AG04450 (cell line): ENCODE measurements at regions not wholly inside any gene's neighbourhood (a gene's known extent, or its start where the extent isn't known, plus 50 kb on each side); places are given as distances from the start of the nearest gene placed in this dataset.

ENCODE experiments used
- CTCF ChIA-PET: fragments of 300-600, 350-600 bp; formaldehyde crosslinking; extraction: SDS; loops from one replicate; lab custom pipeline; 2022; ENCODE audit warnings: antibody characterized with exemption, inconsistent platforms; lab: Charles Lee
- POLR2A ChIA-PET: fragments of 350-600 bp; formaldehyde crosslinking; extraction: SDS; loops from one replicate; lab custom pipeline; 2021; ENCODE audit warnings: antibody characterized with exemption, inconsistent platforms; lab: Yijun Ruan, JAX
- DNase-seq: peaks from one replicate; pipeline ENCODE4 v3.0.0-alpha.2; 2011; ENCODE audit warnings: low read depth, low spot score
- H3K27ac ChIP-seq: one replicate; pipeline ENCODE4 v1.5.1; 2012; ENCODE audit warnings: low read depth, low read length, control low read depth
- H3K27me3 ChIP-seq: one replicate; pipeline ENCODE4 v1.6.0; 2012; ENCODE audit warnings: low read length; ENCODE audit not compliant: control insufficient read depth, insufficient read depth
- H3K4me3 ChIP-seq: 2 replicates; pipeline ENCODE4 v1.5.1; 2011; ENCODE audit warnings: mild to moderate bottlenecking, low read depth, low read length, control low read depth
- H3K9me3 ChIP-seq: 2 replicates; pipeline ENCODE4 v1.5.1; 2012; ENCODE audit warnings: low read length; ENCODE audit not compliant: control insufficient read depth, insufficient read depth
- CTCF ChIP-seq: IDR thresholded peaks from 2 replicates; pipeline ENCODE4 v1.5.1; 2011; ENCODE audit warnings: low read depth, low read length, control low read depth, inconsistent platforms

- ChIA-PET CTCF (interaction anchor here (0.7 kb wide), 1 partner anchor 82 kb away, joined by 3 read pairs; no protein-coding TSS in a partner anchor), POLR2A (no interaction called here)
- no peak for DNase-seq
Observed at GRCh38 chr7:45456747-45457524, 117.2 kb upstream of the ADCY1 start.

GRCh38 chr7:45457591-45457990 is 116.6 kb upstream of the ADCY1 start:
- TF ChIP-seq CTCF: no peak
- POLR2A ChIA-PET: no interaction called here
- CTCF ChIA-PET: no interaction called here
- Histone ChIP-seq H3K27ac (no peak overlapping the region), H3K9me3 (no peaks in the 10 kb centered on the region), H3K4me3 (no peak overlapping the region), H3K27me3 (peaks cover 4% of the 10 kb centered on the region)
- DNase-seq: no peak

More at GRCh38 chr7:45456747-45457524, 117.2 kb upstream of the ADCY1 start:
- TF ChIP-seq CTCF: no peak
- Histone ChIP-seq H3K9me3 (no peaks in the 10 kb centered on the region), H3K4me3 (no peak overlapping the region), H3K27me3 (peaks cover 4% of the 10 kb centered on the region), H3K27ac (no peak overlapping the region)

GRCh38 chr7:45459476-45459875 is 114.7 kb upstream of the ADCY1 start:
- no peak for DNase-seq
- ChIA-PET POLR2A (no interaction called here), CTCF (no interaction called here)
- Histone ChIP-seq H3K27me3 (peaks cover 4% of the 10 kb centered on the region), H3K9me3 (no peaks in the 10 kb centered on the region), H3K27ac (no peak overlapping the region), H3K4me3 (no peak overlapping the region)
- no peak for TF ChIP-seq CTCF

GRCh38 chr7:45460379-45460778 is 113.8 kb upstream of the ADCY1 start:
- Histone ChIP-seq H3K27ac (no peak overlapping the region), H3K4me3 (no peak overlapping the region), H3K9me3 (no peaks in the 10 kb centered on the region), H3K27me3 (peaks cover 4% of the 10 kb centered on the region)
- CTCF ChIA-PET: interaction anchor here (1.1 kb wide), 1 partner anchor 200 kb away, joined by 3 read pairs; no protein-coding TSS in a partner anchor
- no peak for DNase-seq
- TF ChIP-seq CTCF: no peak
- POLR2A ChIA-PET: no interaction called here

GRCh38 chr7:45461026-45461425 is 113.1 kb upstream of the ADCY1 start:
- Histone ChIP-seq H3K27ac (no peak overlapping the region), H3K27me3 (peaks cover 4% of the 10 kb centered on the region), H3K4me3 (no peak overlapping the region), H3K9me3 (no peaks in the 10 kb centered on the region)
- DNase-seq: no peak
- POLR2A ChIA-PET: no interaction called here
- no peak for TF ChIP-seq CTCF
- CTCF ChIA-PET: interaction anchor here (1.1 kb wide), 1 partner anchor 201 kb away, joined by 3 read pairs; no protein-coding TSS in a partner anchor
